ENCODE measurements at regions not wholly inside any gene's neighbourhood (a gene's known extent, or its start where the extent isn't known, plus 50 kb on each side); places are given as distances from the start of the nearest gene placed in this dataset.
"Not testable (repeated sequence)": the region's sequence is repeated elsewhere in the genome, so short reads cannot be mapped to it uniquely, and the experiment has no call there.

DNA sequence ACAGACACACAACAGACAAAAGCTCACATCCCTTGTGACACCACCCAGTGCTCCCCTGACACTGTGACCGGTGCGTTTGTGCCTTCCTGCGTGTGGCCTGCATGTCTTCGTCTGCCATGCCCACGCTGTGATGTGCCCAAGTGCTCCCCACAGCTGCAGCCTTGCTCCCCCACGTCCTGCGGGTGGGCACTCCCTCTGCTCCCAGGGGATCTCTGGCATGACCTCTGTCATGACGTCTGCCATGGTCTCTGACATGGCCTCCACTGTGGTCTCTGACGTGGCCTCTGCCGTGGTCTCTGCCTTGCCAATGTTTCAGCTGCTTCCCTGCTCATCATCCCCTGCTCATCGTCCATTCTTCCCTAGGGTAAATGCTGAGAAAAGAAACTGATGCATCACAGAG lies 200.9 kb downstream of the DLL1 start:
- H3K27ac ChIP-seq, result no peak overlapping the region
- TF ChIP-seq ZFX (IDR thresholded peaks at IDR 0.05), result no peak
- TF ChIP-seq, protein P1, sequence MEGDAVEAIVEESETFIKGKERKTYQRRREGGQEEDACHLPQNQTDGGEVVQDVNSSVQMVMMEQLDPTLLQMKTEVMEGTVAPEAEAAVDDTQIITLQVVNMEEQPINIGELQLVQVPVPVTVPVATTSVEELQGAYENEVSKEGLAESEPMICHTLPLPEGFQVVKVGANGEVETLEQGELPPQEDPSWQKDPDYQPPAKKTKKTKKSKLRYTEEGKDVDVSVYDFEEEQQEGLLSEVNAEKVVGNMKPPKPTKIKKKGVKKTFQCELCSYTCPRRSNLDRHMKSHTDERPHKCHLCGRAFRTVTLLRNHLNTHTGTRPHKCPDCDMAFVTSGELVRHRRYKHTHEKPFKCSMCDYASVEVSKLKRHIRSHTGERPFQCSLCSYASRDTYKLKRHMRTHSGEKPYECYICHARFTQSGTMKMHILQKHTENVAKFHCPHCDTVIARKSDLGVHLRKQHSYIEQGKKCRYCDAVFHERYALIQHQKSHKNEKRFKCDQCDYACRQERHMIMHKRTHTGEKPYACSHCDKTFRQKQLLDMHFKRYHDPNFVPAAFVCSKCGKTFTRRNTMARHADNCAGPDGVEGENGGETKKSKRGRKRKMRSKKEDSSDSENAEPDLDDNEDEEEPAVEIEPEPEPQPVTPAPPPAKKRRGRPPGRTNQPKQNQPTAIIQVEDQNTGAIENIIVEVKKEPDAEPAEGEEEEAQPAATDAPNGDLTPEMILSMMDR (conservative IDR thresholded peaks at IDR 0.05), result no peak

DNA sequence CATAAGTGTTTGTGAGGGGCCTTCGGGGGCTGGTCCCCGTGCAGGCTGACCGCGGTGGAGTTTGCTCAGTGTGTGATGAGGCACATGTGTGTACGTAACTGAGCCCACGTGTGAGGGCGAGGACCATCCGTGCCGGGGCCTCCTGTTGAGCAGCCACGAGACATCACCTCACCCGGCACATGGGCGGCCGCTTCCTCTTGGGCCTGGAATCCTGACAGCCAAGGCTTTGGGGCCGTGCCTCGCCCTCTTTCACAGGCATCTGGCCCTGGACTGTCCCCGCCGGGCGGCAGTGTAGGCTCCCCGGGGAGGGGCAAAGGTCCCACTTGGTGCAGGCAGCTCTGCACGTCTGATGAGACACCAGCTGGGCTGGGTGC lies 202.3 kb downstream of the DLL1 start:
- H3K27ac ChIP-seq, result no peak overlapping the region
- TF ChIP-seq, protein P1 (conservative IDR thresholded peaks at IDR 0.05), result no peak
- TF ChIP-seq ZFX (IDR thresholded peaks at IDR 0.05), result no peak

DNA sequence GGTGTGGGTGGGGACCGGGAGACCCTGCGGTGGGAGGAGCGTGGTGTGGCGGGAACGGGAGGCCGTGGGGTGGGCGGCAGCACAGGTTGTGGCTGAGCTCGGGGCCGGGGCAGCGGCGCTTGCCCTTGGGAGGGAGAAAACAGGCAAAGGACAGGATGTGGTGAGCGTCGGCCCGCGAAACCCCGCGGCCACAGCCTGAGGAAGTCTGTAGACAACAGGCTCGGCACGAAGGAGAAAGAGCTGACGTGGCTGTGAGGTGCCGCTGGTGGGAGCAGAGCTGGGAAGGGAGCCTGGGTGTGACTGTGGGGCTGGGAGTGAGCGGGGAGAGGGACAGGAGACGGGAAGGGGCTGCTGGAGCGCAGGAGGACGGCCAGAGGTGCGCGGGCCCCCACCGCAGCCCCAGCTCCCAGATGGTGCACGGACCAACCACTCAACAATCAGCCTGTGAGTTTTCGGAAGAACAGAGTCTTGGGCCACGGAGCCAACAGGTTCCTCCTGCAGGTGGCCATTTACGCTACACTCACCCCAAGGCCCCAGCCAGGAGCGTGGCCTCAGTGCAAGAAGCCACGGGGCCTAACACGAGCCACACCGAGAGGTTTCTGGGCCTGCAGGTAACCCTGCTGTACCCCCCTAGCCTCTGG lies 202.8 kb downstream of the DLL1 start:
- H3K27ac ChIP-seq, result no peak overlapping the region
- TF ChIP-seq, protein P1 (conservative IDR thresholded peaks at IDR 0.05), result no peak
- no peak for TF ChIP-seq ZFX (IDR thresholded peaks at IDR 0.05)

DNA sequence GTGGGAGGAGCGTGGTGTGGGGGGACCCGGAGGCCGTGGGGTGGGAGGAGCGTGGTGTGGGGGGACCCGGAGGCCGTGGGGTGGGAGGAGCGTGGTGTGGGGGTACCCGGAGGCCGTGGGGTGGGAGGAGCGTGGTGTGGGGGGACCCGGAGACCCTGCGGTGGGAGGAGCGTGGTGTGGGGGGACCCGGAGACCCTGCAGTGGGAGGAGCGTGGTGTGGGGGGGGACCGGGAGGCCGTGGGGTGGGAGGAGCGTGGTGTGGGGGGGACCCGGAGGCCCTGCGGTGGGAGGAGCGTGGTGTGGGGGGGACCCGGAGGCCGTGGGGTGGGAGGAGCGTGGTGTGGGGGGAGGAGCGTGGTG lies 203.5 kb downstream of the DLL1 start:
- H3K27ac ChIP-seq, result not testable (repeated sequence)

DNA sequence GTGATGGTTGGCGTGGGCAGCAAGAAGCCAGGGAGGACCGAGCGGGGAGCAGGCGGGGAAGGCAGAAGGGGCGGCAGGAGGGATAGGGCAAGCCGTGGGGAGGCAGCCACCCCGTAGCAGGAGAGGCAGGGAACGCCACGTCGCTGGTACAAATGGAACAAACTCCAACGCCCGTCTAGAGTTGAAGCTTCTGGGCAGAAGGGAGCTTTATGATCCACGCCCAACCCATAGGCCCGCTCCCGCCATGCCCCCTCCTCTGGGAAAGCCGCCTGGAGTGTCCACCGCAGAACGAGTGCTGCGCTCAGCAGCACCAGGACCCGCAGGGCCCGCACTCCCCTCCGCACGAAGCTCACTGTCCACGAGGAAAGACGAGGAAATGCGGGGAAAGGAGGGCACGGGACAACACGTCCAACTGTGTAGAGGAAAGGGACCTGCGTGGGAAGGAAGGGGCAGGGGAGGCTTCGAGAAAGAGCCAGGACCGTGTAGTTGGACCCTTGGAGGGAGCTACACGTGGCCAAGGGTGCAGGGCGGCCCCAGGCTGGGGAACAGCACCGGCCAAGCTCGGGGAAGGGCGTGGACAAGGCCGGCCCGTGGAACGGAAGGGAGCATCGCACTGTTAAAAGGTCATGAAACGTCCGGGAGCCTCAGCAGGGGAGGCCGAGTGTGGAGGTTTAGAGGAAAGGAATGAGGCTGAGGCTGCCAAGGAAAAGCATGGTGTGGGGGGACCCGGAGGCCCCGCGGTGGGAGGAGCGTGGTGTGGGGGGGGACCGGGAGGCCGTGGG lies 204.0 kb downstream of the DLL1 start:
- no peak for TF ChIP-seq ZFX (IDR thresholded peaks at IDR 0.05)
- TF ChIP-seq, protein P1 (conservative IDR thresholded peaks at IDR 0.05), result no peak
- H3K27ac ChIP-seq, result no peak overlapping the region

DNA sequence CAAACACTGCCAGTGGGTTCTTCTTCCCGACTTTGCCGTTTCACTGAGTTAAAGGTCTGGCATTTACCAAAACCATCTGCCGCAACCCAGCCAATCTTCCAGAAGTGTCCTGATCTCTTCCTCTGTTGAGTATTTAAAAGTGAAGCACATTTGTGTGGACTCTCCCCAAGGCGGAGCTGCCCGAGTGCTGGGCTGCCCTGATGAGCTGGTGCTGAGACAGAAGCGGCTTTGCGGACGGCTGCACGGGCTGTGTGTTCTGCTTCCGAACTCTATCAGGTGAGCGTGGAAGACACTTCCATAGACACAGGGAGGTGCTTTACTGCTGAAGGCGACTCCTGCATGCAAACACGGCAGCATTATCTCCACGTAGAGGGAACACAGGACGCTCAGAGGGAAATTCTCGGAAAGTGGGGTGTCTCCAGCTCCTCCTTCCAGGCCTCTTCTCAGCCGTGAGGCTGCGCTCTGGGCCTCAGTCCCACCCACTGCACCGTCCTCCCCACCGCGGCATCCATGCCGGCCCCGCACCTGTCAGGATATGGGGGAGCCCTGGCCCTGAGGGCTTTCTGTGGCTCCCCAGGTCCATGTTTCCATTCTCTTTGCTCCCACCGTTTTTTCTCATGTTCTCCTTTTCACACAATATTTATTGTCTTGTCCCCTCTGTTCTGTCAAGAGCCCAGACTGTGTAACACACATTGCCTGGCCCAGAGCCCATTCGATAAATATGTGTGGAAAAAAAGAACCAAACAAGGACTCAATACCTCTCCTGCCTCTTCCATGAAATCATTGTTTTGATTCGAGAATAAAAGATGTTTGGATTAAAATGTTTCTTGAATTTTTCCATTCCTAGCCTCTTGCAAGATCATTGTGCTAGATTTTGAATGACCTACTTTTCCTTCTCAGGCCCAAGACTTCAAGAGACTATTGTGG lies 205.1 kb downstream of the DLL1 start:
- H3K27ac ChIP-seq, result no peak overlapping the region
- TF ChIP-seq, protein P1 (conservative IDR thresholded peaks at IDR 0.05), result no peak
- TF ChIP-seq ZFX (IDR thresholded peaks at IDR 0.05), result no peak

DNA sequence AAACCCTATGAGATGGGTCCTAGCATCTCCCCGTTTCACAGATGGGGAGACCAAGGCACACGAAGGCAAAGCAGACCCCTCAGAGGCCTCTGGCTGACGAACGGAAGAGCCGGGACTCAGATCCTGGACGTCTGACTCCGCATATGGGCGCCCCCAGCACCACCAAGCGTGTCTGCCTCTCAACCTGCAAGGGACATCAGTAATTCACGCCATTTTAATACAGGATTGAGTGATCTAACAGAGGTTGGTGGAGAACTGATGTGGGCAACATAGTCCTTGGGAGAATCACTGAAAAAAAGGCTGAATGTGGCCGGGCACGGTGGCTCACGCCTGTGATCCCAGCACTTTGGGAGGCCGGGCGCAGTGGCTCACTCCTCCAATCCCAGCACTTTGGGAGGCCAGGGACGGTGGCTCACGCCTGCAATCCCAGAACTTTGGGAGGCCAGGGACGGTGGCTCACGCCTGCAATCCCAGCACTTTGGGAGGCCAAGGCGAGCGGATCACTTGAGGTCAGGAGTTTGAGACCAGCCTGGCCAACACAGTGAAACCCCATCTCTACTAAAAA lies 206.6 kb downstream of the DLL1 start:
- no peak overlapping the region for H3K27ac ChIP-seq
- TF ChIP-seq, protein P1 (conservative IDR thresholded peaks at IDR 0.05), result no peak
- TF ChIP-seq ZFX (IDR thresholded peaks at IDR 0.05), result no peak

Measured in C4-2B (cell line).